ENCODE measurements at regions not wholly inside any gene's neighbourhood (a gene's known extent, or its start where the extent isn't known, plus 50 kb on each side); places are given as distances from the start of the nearest gene placed in this dataset.

- peaks cover 16% of the 10 kb centered on the region for H3K4me1 ChIP-seq (ENCODE audit: insufficient read depth)
- TF ChIP-seq EZH2 (IDR thresholded peaks at IDR 0.05; ENCODE audit: insufficient read depth, poor library complexity, severe bottlenecking) (no peak), EZH2phosphoT487 (IDR thresholded peaks at IDR 0.05; ENCODE audit: insufficient read depth, low read depth) (no peak)
- H4K20me1 ChIP-seq (ENCODE audit: insufficient read depth), result no peaks in the 10 kb centered on the region
- H3K9me2 ChIP-seq (ENCODE audit: insufficient read depth), result no peaks in the 10 kb centered on the region
- no peak overlapping the region for H3K27ac ChIP-seq
- 0 out of 2 replicates have a peak overlapping the region, but pooled peaks have one; percentile 28 for H2AFZ ChIP-seq
- no peaks in the 10 kb centered on the region for H3F3A ChIP-seq (ENCODE audit: insufficient read depth)
- no peak for DNase-seq
- no peaks in the 10 kb centered on the region for H3K27me3 ChIP-seq (replicated peaks; ENCODE audit: insufficient read depth)
- WGBS, 2 experiments (ENCODE audit: low coverage in 1 of 2, low lambda C conversion rate in 2 of 2, missing lambda C conversion rate in 2 of 2), result 55 to 60% methylated on average over 2 of the region's 2 CpGs
- no peaks in the 10 kb centered on the region for H3K36me3 ChIP-seq (ENCODE audit: low read depth)
- H3K9ac ChIP-seq, result no peak overlapping the region
- no peaks in the 10 kb centered on the region for H3K79me2 ChIP-seq (ENCODE audit: insufficient read depth)
- no peak overlapping the region for H3K4me3 ChIP-seq
- no peak overlapping the region for H3K4me2 ChIP-seq (ENCODE audit: unreplicated experiment)
- H3K9me3 ChIP-seq (ENCODE audit: low read depth), result no peaks in the 10 kb centered on the region
- in situ Hi-C loops (cut with MboI), result no loop called here
These were observed 71.6 kb upstream of the ANKRD1 start for GRCh38 chr10:90992462-90992861.

DNA sequence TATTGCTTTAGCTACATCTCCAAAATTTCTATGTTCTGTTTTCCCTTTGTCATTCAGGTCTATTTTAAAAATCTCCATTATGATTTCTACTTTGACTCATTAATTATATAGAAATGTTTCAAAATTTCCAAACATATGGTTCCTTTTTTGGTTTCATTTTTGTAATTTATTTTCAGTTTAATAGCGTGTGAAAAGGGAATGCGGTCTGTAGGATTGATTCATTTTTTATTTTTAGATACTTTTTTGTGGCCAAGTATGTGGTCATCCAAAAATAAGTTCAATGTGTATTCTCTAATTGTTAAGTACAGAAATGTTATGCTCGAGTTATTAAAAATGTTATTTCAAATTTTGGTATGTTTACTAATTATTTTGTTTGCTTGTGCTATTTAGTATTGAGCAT lies 72.5 kb upstream of the ANKRD1 start:
- no peak for TF ChIP-seq EZH2 (IDR thresholded peaks at IDR 0.05; ENCODE audit: insufficient read depth, poor library complexity, severe bottlenecking)
- TF ChIP-seq EZH2phosphoT487 (IDR thresholded peaks at IDR 0.05; ENCODE audit: insufficient read depth, low read depth), result no peak
- Histone ChIP-seq H3K9ac (0 out of 2 replicates have a peak overlapping the region, but pooled peaks have one; percentile 2), H3K4me3 (peak overlapping the region; percentile 27; the same call in 1 of the 2 replicates), H3F3A (ENCODE audit: insufficient read depth) (no peaks in the 10 kb centered on the region), H3K79me2 (ENCODE audit: insufficient read depth) (no peaks in the 10 kb centered on the region), H3K36me3 (ENCODE audit: low read depth) (no peaks in the 10 kb centered on the region), H3K4me1 (ENCODE audit: insufficient read depth) (peaks cover 16% of the 10 kb centered on the region), H3K9me3 (ENCODE audit: low read depth) (no peaks in the 10 kb centered on the region), H3K27ac (peak overlapping the region; percentile 35; the same call in 1 of the 2 replicates), H2AFZ (peak overlapping the region; percentile 28; the same call in 1 of the 2 replicates), H3K27me3 (replicated peaks; ENCODE audit: insufficient read depth) (no peaks in the 10 kb centered on the region), H4K20me1 (ENCODE audit: insufficient read depth) (no peaks in the 10 kb centered on the region), H3K9me2 (ENCODE audit: insufficient read depth) (no peaks in the 10 kb centered on the region), H3K4me2 (ENCODE audit: unreplicated experiment) (peak overlapping the region; percentile 60)
- in situ Hi-C loops (cut with MboI), result no loop called here
- WGBS, 2 experiments (ENCODE audit: low coverage in 1 of 2, low lambda C conversion rate in 2 of 2, missing lambda C conversion rate in 2 of 2), result 2% methylated on average over 3 of the region's 3 CpGs
- peak; percentile 69 for DNase-seq

GRCh38 chr10:90997670-90998069 lies 76.8 kb upstream of the ANKRD1 start:
- no peaks in the 10 kb centered on the region for H4K20me1 ChIP-seq (ENCODE audit: insufficient read depth)
- in situ Hi-C loops (cut with MboI), result no loop called here
- TF ChIP-seq EZH2 (IDR thresholded peaks at IDR 0.05; ENCODE audit: insufficient read depth, poor library complexity, severe bottlenecking), result no peak
- no peak for TF ChIP-seq EZH2phosphoT487 (IDR thresholded peaks at IDR 0.05; ENCODE audit: insufficient read depth, low read depth)
- no peak overlapping the region for H2AFZ ChIP-seq
- WGBS, 2 experiments (ENCODE audit: low coverage in 1 of 2, low lambda C conversion rate in 2 of 2, missing lambda C conversion rate in 2 of 2), result 63 to 67% methylated on average over 3 of the region's 3 CpGs
- H3K27ac ChIP-seq, result no peak overlapping the region
- no peaks in the 10 kb centered on the region for H3K9me3 ChIP-seq (ENCODE audit: low read depth)
- no peak overlapping the region for H3K9ac ChIP-seq
- no peak for DNase-seq
- peaks cover 13% of the 10 kb centered on the region for H3K4me1 ChIP-seq (ENCODE audit: insufficient read depth)
- no peaks in the 10 kb centered on the region for H3K79me2 ChIP-seq (ENCODE audit: insufficient read depth)
- H3K4me2 ChIP-seq (ENCODE audit: unreplicated experiment), result no peak overlapping the region
- no peaks in the 10 kb centered on the region for H3K9me2 ChIP-seq (ENCODE audit: insufficient read depth)
- no peak overlapping the region for H3K4me3 ChIP-seq
- H3K27me3 ChIP-seq (replicated peaks; ENCODE audit: insufficient read depth), result no peaks in the 10 kb centered on the region
- no peaks in the 10 kb centered on the region for H3F3A ChIP-seq (ENCODE audit: insufficient read depth)
- H3K36me3 ChIP-seq (ENCODE audit: low read depth), result no peaks in the 10 kb centered on the region

GRCh38 chr10:90998733-90999511 lies 78.0 kb upstream of the ANKRD1 start:
- no peak overlapping the region for H3K27ac ChIP-seq

More at GRCh38 chr10:90998733-90999511, 78.0 kb upstream of the ANKRD1 start:
- in situ Hi-C loops (cut with MboI), result no loop called here
- Histone ChIP-seq H3F3A (ENCODE audit: insufficient read depth) (no peaks in the 10 kb centered on the region), H3K4me3 (no peak overlapping the region), H3K4me2 (ENCODE audit: unreplicated experiment) (no peak overlapping the region), H3K36me3 (ENCODE audit: low read depth) (no peaks in the 10 kb centered on the region), H3K9me2 (ENCODE audit: insufficient read depth) (no peaks in the 10 kb centered on the region), H3K4me1 (ENCODE audit: insufficient read depth) (peaks cover 2% of the 10 kb centered on the region), H4K20me1 (ENCODE audit: insufficient read depth) (no peaks in the 10 kb centered on the region), H2AFZ (no peak overlapping the region), H3K9me3 (ENCODE audit: low read depth) (no peaks in the 10 kb centered on the region), H3K9ac (no peak overlapping the region), H3K27me3 (replicated peaks; ENCODE audit: insufficient read depth) (no peaks in the 10 kb centered on the region), H3K79me2 (ENCODE audit: insufficient read depth) (no peaks in the 10 kb centered on the region)
- TF ChIP-seq EZH2phosphoT487 (IDR thresholded peaks at IDR 0.05; ENCODE audit: insufficient read depth, low read depth) (no peak), EZH2 (IDR thresholded peaks at IDR 0.05; ENCODE audit: insufficient read depth, poor library complexity, severe bottlenecking) (no peak)
- 71 to 73% methylated on average over 11 of the region's 11 CpGs for WGBS, 2 experiments (ENCODE audit: low coverage in 1 of 2, low lambda C conversion rate in 2 of 2, missing lambda C conversion rate in 2 of 2)
- no peak for DNase-seq
